ENCODE measurements at regions not wholly inside any gene's neighbourhood (a gene's known extent, or its start where the extent isn't known, plus 50 kb on each side); places are given as distances from the start of the nearest gene placed in this dataset.

DNA sequence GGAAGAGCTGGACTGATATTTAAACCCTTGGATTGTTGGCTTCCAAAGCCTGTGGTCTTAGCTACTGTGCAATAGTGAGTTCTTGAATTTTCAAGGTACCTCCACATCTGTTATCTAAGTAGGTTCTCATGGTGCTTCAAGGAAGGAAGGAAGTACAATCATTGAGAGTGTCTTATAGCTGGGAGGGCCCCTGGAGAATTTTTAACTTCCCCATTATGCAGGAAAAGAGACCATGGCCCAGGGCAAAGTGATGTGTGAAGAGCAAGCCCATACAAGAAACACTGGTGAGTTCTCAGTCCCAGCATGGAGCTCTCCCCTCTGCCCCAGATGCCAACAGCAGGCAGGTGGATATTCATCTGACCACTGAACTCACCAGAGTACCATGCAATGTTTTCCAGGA lies 169.0 kb upstream of the IRX6 start:
- TF ChIP-seq, protein P1, sequence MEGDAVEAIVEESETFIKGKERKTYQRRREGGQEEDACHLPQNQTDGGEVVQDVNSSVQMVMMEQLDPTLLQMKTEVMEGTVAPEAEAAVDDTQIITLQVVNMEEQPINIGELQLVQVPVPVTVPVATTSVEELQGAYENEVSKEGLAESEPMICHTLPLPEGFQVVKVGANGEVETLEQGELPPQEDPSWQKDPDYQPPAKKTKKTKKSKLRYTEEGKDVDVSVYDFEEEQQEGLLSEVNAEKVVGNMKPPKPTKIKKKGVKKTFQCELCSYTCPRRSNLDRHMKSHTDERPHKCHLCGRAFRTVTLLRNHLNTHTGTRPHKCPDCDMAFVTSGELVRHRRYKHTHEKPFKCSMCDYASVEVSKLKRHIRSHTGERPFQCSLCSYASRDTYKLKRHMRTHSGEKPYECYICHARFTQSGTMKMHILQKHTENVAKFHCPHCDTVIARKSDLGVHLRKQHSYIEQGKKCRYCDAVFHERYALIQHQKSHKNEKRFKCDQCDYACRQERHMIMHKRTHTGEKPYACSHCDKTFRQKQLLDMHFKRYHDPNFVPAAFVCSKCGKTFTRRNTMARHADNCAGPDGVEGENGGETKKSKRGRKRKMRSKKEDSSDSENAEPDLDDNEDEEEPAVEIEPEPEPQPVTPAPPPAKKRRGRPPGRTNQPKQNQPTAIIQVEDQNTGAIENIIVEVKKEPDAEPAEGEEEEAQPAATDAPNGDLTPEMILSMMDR (IDR thresholded peaks at IDR 0.05), result no peak

DNA sequence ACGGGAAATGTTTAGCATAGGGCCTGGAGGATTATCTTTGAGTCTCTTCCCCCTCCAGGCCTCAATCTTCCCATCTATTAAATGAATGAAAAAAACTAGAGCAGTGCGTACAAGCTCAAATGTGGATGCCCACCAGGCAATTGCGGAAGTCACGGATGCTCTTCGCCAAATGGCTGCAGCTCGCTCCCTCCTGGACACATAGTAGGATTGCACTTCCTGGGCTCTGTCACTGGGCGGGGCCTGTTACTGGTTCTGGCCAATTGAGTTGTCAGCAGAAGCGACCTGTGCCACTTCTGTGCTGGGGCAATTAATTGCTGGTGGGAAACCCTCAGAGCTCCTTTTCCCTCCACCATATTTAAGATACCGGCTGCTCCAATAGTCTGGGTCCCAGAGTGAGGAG lies 168.2 kb upstream of the IRX6 start:
- TF ChIP-seq, protein P1 (IDR thresholded peaks at IDR 0.05), result no peak

DNA sequence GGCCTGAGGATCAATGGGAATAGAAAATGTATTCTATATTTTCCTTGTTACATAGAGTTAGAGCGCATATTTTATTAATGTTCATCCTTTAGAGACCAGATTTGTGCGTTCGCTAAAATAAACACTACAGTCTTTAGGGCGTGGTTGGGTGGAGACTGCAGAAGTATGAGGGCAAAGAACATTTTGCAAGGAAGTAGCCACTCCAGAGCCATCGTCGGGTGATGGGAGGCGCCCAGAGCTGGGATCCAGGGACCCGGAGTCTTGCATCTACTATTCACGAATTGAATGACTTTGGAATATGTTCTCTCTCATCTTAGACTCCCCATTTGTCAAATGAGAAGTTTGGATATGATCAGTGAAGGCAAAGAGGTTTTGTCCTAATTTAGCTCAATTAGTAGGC lies 154.2 kb upstream of the IRX6 start:
- TF ChIP-seq, protein P1 (IDR thresholded peaks at IDR 0.05), result no peak

DNA sequence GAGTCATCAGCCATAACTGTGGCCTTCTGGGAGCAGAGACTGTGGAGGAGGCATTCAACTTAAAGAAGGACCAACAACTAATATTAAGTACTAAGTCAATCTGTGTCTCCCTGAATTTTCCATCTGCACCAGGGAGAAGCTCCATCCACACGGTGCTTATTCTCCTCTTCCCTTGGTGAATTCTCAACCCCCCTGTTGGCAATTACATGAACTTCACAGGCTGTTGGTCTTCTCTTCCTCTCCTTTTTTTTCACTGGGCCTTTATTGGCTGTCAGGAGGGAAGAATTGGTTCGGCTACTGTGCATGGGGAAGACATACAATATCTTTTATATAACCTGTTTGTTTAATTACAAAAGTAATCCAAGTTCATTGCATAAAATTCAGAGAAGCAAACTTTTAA lies 152.8 kb upstream of the IRX6 start:
- TF ChIP-seq, protein P1 (IDR thresholded peaks at IDR 0.05), result no peak

DNA sequence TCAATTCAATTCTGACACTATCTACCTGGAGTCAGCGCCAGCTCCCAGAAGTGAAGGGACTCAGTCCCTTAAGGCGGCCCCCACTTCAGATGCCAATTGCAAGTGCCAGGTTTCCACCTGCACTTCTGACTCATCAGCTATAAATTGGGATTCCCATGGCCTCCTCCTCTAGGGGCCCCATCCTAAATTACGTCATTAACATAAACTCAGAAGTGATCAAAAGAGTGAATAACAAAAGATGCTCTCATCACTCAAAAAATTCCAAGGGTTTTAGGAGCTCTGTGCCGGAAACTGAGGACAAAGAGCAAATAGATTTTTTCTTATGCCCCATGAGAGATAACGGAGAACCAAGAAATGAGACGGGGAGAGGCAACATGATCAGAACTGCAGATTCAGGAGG lies 148.6 kb upstream of the IRX6 start:
- TF ChIP-seq, protein P1 (IDR thresholded peaks at IDR 0.05), result no peak

DNA sequence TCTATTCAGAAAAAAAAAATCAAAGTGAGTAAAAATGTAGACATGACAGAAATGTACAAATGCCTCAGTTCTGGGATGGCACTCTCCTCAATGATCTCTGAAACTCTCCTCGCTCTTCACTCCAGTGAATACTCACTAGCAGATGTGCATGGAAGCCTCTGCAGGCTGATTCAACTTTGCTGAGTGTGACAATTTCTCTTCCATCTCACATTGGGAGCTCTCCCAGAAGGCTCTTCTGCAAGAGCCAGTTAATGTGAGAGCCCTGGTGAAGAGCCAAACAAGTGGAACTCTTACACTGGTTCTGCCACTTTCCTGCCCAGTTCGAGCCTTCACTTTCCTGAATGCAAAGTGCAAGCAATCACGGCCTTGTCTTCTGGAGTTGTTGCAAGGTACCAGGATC lies 147.1 kb upstream of the IRX6 start:
- TF ChIP-seq, protein P1 (IDR thresholded peaks at IDR 0.05), result no peak

DNA sequence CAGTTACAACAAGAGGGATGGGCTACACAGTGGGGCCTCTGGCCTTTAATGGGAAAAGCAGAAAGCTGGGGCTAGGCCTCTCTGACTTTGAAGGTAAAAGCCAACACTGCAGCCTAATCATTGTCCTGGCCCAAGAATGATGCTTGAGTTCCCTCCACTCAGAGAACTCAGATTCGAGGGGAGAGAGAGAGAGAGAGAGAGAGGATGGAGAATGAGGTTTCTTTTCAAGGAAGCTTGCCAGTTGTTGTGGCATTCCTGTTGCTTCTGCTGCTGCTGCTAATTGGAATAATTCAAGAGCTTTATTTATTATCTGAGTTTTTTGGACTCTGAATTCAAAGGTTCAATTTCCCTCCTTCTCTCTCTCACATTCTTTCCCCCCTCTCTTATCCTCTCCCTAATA lies 144.6 kb upstream of the IRX6 start:
- TF ChIP-seq, protein P1 (IDR thresholded peaks at IDR 0.05), result no peak

DNA sequence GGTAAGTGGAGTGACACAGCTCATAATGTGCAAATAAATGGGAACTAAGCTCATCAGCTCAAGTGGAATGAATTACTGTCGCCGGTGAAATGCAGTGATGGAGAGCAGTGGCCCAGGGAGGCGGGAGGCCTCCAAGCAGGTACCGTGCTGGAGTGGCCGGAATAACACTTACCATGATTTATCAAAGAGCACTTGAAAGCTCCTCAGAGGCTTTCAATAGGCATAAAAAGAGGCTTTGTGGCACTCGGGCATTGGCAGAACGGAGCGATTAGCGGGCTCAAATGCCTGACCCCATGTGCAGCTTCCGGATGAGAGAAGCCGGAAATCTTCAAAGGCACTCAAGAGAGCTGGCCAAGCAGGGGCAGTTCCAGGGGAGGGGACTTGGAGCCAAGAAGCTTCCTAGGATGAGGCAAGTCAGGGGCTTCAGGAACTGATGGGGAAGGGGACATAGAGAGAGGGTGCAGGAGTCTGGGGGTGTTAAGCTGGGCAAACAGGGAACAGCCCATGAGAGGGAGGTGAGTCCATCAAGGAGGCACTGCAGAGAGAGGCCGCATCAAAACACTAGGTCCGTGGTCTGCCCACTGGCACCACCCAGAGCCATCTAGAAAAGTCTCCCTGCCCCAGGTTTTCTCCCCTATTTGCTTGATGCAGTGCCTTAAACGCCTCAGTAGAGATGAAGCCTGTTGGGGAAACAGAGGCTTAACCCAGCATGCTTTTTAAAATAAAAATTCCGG lies 144.0 kb upstream of the IRX6 start:
- TF ChIP-seq, protein P1 (IDR thresholded peaks at IDR 0.05), result no peak

All from LNCAP (cell line).